Panc1 (cell line): ENCODE measurements at regions not wholly inside any gene's neighbourhood (a gene's known extent, or its start where the extent isn't known, plus 50 kb on each side); places are given as distances from the start of the nearest gene placed in this dataset.

Experiments used
- ATAC-seq: fragments of 200-7000 bp; cut with Tn5 transposase; 2 replicates; pipeline ENCODE4 v1.9.1; 2020; ENCODE audit warnings: mild to moderate bottlenecking, moderate library complexity
- BruUV-seq: library from RNA; stranded (reverse); fragments of 400-500 nt; replicated peaks from 2 replicates; lab custom pipeline; 2021; lab: Mats Ljungman, UMichigan
- CTCF ChIA-PET: fragments of 300-600 bp; sonication (Branson Sonifier 250); formaldehyde crosslinking; loops from one replicate; lab custom pipeline; 2022; ENCODE audit warnings: antibody characterized with exemption; lab: Charles Lee
- POLR2A ChIA-PET: fragments of 300-600 bp; sonication (Branson Sonifier 250); formaldehyde crosslinking; loops from one replicate; lab custom pipeline; 2022; ENCODE audit warnings: antibody characterized with exemption; lab: Charles Lee
- DNase-seq: peaks from one replicate; pipeline ENCODE4 v3.0.0-alpha.2; 2010; ENCODE audit warnings: low read depth, low spot score
- H3K27ac ChIP-seq: 2 replicates; pipeline ENCODE4 v1.5.1; 2011; ENCODE audit warnings: mild to moderate bottlenecking, low read length, inconsistent platforms
- H3K27me3 ChIP-seq: fragments of 200-500 bp; sonication (Bioruptor generic); 2 replicates; pipeline ENCODE4 v1.6.0; 2014; ENCODE audit warnings: low read length, inconsistent platforms; ENCODE audit not compliant: control insufficient read depth, insufficient read depth
- H3K36me3 ChIP-seq: fragments of 200-500 bp; sonication (Bioruptor generic); 2 replicates; pipeline ENCODE4 v1.5.1; 2014; ENCODE audit warnings: inconsistent platforms, mild to moderate bottlenecking, low read length, moderate library complexity; ENCODE audit not compliant: control insufficient read depth, insufficient read depth
- H3K4me1 ChIP-seq: 2 replicates; pipeline ENCODE4 v1.5.1; 2011; ENCODE audit warnings: inconsistent platforms, mild to moderate bottlenecking, low read length, moderate library complexity; ENCODE audit not compliant: control insufficient read depth, insufficient read depth
- H3K4me3 ChIP-seq, 2 experiments: 2 replicates each; pipeline ENCODE4 v1.5.1; 2011 to 2012; ENCODE audit warnings: low read depth in 2 of 2, low read length in 2 of 2, mild to moderate bottlenecking in 2 of 2, inconsistent platforms in 1 of 2, moderate library complexity in 1 of 2
- H3K9me3 ChIP-seq: fragments of 200-500 bp; sonication (Bioruptor generic); 2 replicates; pipeline ENCODE4 v1.5.1; 2014; ENCODE audit warnings: low read depth, mild to moderate bottlenecking, inconsistent platforms, low read length, moderate library complexity; ENCODE audit not compliant: control insufficient read depth, insufficient read depth
- POLR2AphosphoS5 ChIP-seq: IDR thresholded peaks from 2 replicates; pipeline ENCODE4 v1.6.1; 2012; ENCODE audit warnings: mild to moderate bottlenecking, low read depth, low read length, moderate library complexity
- REST ChIP-seq, 2 experiments: IDR thresholded peaks; 2 replicates each; pipeline ENCODE4 v1.6.1; 2011 to 2012; ENCODE audit warnings: low read depth in 2 of 2, control low read depth in 1 of 2, low read length in 1 of 2, mild to moderate bottlenecking in 1 of 2, moderate library complexity in 1 of 2; ENCODE audit not compliant: insufficient read depth in 1 of 2
- SIN3A ChIP-seq: IDR thresholded peaks from 2 replicates; pipeline ENCODE4 v1.6.1; 2012; ENCODE audit warnings: low read depth, mild to moderate bottlenecking, low read length, moderate library complexity, borderline replicate concordance; ENCODE audit not compliant: insufficient read depth
- TCF7L2 ChIP-seq: IDR thresholded peaks from 2 replicates; pipeline ENCODE4 v1.6.1; 2011; ENCODE audit warnings: mild to moderate bottlenecking, low read depth, low read length, inconsistent platforms
- in situ Hi-C: cut with HindIII; loops from 2 replicates; pipeline ENCODE4 v1.10.0; 2016; ENCODE audit warnings: low sequenced_read_pairs, low pct_unique_long_range_greater_than_20kb
- intact Hi-C: fragments of 100-400 bp; cut with micrococcal nuclease; formaldehyde crosslinking; loops from one replicate; pipeline ENCODE4 v1.10.0; 2022; ENCODE audit not compliant: unreplicated experiment
- TF ChIP-seq, protein P1 (sequence below): fragments of 450-650 bp; IDR thresholded peaks from 2 replicates; pipeline ENCODE4 v1.5.1; 2017; ENCODE audit warnings: mild to moderate bottlenecking

- Histone ChIP-seq H3K9me3 (no peaks in the 10 kb centered on the region), H3K27me3 (no peaks in the 10 kb centered on the region), H3K27ac (no peak overlapping the region), H3K4me3 (no peak overlapping the region), H3K4me1 (no peaks in the 10 kb centered on the region), H3K36me3 (no peaks in the 10 kb centered on the region)
- ATAC-seq (no peak), DNase-seq (no peak)
- POLR2A ChIA-PET, result no interaction called here
- CTCF ChIA-PET, result no interaction called here
- in situ Hi-C loops, result no loop called here
- no peak for TF ChIP-seq POLR2AphosphoS5
- no peak for TF ChIP-seq SIN3A
- TF ChIP-seq, protein P1, sequence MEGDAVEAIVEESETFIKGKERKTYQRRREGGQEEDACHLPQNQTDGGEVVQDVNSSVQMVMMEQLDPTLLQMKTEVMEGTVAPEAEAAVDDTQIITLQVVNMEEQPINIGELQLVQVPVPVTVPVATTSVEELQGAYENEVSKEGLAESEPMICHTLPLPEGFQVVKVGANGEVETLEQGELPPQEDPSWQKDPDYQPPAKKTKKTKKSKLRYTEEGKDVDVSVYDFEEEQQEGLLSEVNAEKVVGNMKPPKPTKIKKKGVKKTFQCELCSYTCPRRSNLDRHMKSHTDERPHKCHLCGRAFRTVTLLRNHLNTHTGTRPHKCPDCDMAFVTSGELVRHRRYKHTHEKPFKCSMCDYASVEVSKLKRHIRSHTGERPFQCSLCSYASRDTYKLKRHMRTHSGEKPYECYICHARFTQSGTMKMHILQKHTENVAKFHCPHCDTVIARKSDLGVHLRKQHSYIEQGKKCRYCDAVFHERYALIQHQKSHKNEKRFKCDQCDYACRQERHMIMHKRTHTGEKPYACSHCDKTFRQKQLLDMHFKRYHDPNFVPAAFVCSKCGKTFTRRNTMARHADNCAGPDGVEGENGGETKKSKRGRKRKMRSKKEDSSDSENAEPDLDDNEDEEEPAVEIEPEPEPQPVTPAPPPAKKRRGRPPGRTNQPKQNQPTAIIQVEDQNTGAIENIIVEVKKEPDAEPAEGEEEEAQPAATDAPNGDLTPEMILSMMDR, result no peak
- TF ChIP-seq TCF7L2, result no peak
- TF ChIP-seq REST (IDR thresholded peaks at IDR 0.05; ENCODE audit: insufficient read depth in 1 of 2, low read depth in 2 of 2, low read length in 1 of 2), result no peak
- BruUV-seq, result no TSS peak
- intact Hi-C loops, result no loop called here
These were observed 724.8 kb upstream of the SEMA6A start for GRCh38 chr5:117299224-117299935.

DNA sequence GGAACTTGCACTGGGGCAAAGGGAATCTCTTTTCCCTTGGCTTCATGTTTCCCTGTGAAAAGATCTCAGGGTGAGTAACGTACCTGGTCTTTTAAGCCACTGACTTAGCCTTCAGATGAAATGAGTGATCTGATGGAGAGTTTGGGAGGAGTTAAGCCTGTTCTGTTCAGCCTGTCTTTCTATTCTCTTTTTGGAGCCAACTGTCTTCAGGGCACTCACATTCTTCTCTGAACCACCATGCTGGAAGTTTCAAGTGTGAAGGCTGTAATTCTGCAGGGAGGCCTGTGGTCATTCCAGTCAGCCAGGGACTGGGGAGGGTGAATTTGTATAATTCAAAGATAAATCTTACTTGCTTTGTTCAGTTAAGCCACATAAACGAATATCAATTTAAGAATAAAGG, 722.2 kb upstream of the SEMA6A start:
- no peak for TF ChIP-seq TCF7L2
- TF ChIP-seq, protein P1, result no peak
- TF ChIP-seq REST (IDR thresholded peaks at IDR 0.05; ENCODE audit: insufficient read depth in 1 of 2, low read depth in 2 of 2, low read length in 1 of 2), result no peak
- no peak for TF ChIP-seq POLR2AphosphoS5
- no peak for TF ChIP-seq SIN3A
- ATAC-seq (no peak), DNase-seq (no peak)
- no TSS peak for BruUV-seq
- no peaks in the 10 kb centered on the region for H3K9me3 ChIP-seq
- no peaks in the 10 kb centered on the region for H3K27me3 ChIP-seq
- ChIA-PET CTCF (no interaction called here), POLR2A (no interaction called here)
- intact Hi-C loops (no loop called here), in situ Hi-C loops (no loop called here)
- H3K27ac ChIP-seq, result no peak overlapping the region
- H3K4me3 ChIP-seq, result no peak overlapping the region
- H3K36me3 ChIP-seq, result no peaks in the 10 kb centered on the region
- H3K4me1 ChIP-seq, result no peaks in the 10 kb centered on the region
